HT-29 (cell line): ENCODE measurements at regions not wholly inside any gene's neighbourhood (a gene's known extent, or its start where the extent isn't known, plus 50 kb on each side); places are given as distances from the start of the nearest gene placed in this dataset.

Source experiments
- DNase-seq: peaks from one replicate; pipeline ENCODE4 v3.0.0-alpha.2; 2015; ENCODE audit warnings: low spot score

- DNase-seq, result no peak
These were observed 2387.0 kb downstream of the MAT2B start for GRCh38 chr5:165892383-165892782.

- DNase-seq, result no peak
These were observed 2389.5 kb downstream of the MAT2B start for GRCh38 chr5:165894916-165895315.

- DNase-seq, result no peak
These were observed 2387.6 kb upstream of the WWC1 start for GRCh38 chr5:165903835-165904234.

GRCh38 chr5:165906871-165907270 is 2384.6 kb upstream of the WWC1 start:
- no peak for DNase-seq

- DNase-seq, result no peak
These were observed 2378.4 kb upstream of the WWC1 start for GRCh38 chr5:165913059-165913458.

- no peak for DNase-seq
These were observed 2377.0 kb upstream of the WWC1 start for GRCh38 chr5:165914456-165914855.

GRCh38 chr5:165919196-165919595 is 2372.2 kb upstream of the WWC1 start:
- DNase-seq, result no peak

- DNase-seq, result no peak
These were observed 2370.8 kb upstream of the WWC1 start for GRCh38 chr5:165920655-165921054.

GRCh38 chr5:165928971-165929370 is 2362.5 kb upstream of the WWC1 start:
- no peak for DNase-seq

- DNase-seq, result no peak
These were observed 2350.9 kb upstream of the WWC1 start for GRCh38 chr5:165940541-165940940.

- DNase-seq, result no peak
These were observed 2334.6 kb upstream of the WWC1 start for GRCh38 chr5:165956854-165957253.

- DNase-seq, result no peak
These were observed 2309.8 kb upstream of the WWC1 start for GRCh38 chr5:165981671-165982070.

GRCh38 chr5:165996201-165996875 is 2295.1 kb upstream of the WWC1 start:
- DNase-seq, result no peak

- no peak for DNase-seq
These were observed 2291.6 kb upstream of the WWC1 start for GRCh38 chr5:165999693-166000320.

- no peak for DNase-seq
These were observed 2287.4 kb upstream of the WWC1 start for GRCh38 chr5:166004006-166004405.

- no peak for DNase-seq
These were observed 2278.0 kb upstream of the WWC1 start for GRCh38 chr5:166013415-166013814.

- DNase-seq, result no peak
These were observed 2277.2 kb upstream of the WWC1 start for GRCh38 chr5:166014256-166014655.

- DNase-seq, result no peak
These were observed 2272.7 kb upstream of the WWC1 start for GRCh38 chr5:166018716-166019115.

GRCh38 chr5:166022065-166022464 is 2269.4 kb upstream of the WWC1 start:
- DNase-seq, result no peak

- DNase-seq, result no peak
These were observed 2266.5 kb upstream of the WWC1 start for GRCh38 chr5:166024970-166025369.

GRCh38 chr5:166027582-166027981 is 2263.9 kb upstream of the WWC1 start:
- no peak for DNase-seq

- DNase-seq, result no peak
These were observed 2259.5 kb upstream of the WWC1 start for GRCh38 chr5:166031926-166032325.

GRCh38 chr5:166032601-166033000 is 2258.8 kb upstream of the WWC1 start:
- no peak for DNase-seq

GRCh38 chr5:166045961-166046360 is 2245.5 kb upstream of the WWC1 start:
- no peak for DNase-seq
